ENCODE measurements at regions not wholly inside any gene's neighbourhood (a gene's known extent, or its start where the extent isn't known, plus 50 kb on each side); places are given as distances from the start of the nearest gene placed in this dataset.
"Not testable (repeated sequence)": the region's sequence is repeated elsewhere in the genome, so short reads cannot be mapped to it uniquely, and the experiment has no call there.

DNA sequence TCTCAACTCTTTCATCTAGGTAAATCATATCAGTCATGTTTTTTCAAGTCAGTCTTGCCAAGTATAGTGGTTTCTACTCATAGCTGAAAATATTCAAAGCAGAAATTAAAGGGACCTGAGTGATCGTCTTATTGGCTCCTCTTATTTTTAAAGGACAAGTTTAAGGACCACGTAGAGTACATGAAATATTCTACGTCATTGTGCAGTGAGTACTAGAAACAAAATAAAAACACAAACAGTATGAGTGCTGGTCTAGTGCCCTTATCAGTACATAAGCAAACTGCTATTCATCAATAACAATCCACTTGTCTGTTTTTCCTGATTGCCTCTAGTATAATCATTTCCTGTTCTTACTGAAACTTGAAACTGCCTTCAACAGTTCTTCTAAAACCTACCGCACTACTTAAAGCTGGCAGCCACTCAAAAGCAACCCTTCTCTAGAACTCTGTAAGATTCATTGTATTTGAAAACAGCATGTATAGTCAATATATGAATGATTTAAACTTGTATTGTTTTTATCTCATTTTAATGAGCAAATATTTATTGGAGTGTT lies 853.7 kb downstream of the TAF11L14 start:
- DNase-seq: no peak

DNA sequence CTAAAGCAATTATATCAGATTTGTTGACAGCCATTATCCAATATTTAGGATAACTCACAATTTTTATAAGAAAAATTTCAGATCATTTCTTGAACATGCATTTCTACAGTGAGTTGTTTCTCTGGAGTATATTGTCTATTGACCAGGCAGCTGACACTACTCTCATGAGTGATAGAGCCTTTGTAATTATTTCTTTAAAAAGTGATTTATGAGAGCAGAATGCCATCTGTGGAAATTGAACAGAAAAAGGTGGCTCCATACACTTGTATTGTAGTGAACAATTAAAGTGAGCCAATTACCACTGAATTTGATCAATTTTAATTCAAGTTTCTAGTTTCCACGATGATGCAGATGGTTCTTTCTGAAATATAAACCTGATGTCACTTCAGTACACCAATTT lies 855.4 kb downstream of the TAF11L14 start:
- DNase-seq: no peak

DNA sequence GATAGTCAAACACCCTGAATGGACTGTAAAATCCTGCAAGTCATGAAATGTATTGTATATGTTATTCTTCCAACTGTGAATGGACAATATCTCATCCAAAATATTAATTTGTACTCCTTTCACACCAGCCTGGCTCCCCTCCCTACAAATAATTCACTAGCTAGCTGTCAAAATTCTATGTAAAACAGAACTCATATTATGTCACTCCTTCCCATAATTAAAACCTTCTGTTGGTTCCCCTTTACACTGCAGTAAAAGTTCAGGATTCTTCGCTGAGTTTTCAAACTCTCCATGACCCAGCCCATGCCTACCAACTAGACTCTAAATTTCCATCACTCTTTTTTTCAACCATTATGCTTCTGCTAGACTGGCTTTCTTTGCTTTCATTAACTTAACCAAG lies 857.1 kb downstream of the TAF11L14 start:
- no peak for DNase-seq

DNA sequence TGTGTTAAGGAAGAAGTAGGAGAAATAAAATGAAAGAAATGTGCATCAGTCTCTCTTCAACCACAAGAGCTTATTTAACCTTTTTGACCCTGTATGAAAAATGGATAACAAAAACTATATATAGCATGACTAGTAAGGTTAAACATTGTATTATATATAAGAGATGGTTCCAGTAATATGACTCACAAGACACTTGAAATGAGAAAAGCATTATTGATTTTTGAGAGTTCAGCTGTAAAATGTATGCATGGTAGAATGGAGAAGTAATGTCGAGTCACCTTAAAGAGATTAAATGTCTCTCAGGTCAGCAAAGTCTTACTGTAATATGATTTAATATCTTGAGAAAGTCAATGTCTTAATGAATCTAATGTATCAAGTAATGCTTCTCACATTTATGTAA lies 860.9 kb downstream of the TAF11L14 start:
- no peak for DNase-seq

DNA sequence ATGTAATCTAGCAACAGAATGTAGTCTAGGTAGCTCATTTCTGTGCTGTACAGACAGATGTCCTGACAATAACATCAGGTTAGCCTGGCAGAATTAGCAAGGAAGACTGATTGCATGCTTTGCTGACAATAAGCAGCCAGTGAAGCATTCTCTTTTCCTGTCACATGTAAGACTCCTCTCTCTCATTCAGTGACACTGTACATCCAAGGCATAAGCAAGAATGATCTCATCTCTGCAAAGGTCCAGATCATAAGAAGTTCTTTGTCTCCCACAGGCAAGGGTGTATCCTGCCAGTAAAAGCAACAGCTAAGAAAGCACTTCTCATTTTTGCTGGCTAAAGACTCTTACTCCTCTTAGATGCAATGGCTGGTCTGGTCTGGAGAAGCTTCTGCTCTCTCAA lies 861.8 kb downstream of the TAF11L14 start:
- no peak for DNase-seq

DNA sequence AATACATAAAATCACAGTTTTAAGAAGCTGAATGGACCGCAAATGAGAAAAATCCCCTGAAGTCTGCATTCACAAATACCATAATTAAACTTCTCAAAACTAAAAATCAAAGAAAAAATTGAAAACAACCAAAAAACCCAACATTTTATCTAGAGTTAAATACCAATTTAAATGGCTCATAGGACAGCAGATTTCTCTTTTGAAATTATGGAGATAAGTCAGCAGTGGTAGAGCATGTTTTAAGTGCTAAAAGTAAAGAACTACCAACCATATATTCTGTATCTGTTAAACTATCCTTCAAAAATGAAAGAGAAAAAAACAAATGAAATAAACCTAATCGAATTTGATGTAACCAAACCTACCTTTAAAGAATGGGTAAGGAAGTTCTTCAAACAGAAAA lies 862.8 kb downstream of the TAF11L14 start:
- no peak for DNase-seq

DNA sequence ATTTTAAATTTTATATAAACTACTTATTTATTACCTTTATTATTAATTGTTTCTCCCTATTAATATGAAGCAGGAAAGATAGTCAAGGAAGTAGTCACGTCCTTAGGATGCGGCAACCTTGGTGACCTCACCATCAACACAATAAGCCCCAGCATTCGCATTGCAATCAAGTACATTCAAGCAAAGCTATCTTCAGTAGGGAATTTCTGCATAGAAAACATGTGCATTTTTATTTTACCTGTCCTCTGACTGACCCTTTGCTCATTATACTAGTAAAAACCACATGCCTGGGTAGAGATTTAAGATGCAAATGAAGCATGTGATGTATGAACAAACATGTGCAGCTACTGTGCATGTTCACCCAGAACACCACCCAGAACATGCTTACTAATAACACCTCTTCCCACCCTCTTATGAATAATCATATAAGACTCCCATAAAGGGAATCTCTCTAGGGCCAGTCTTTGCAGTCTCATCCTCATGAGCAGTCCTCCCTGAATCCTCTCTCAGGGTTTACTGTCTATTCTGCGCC lies 869.6 kb downstream of the TAF11L14 start:
- DNase-seq: no peak

DNA sequence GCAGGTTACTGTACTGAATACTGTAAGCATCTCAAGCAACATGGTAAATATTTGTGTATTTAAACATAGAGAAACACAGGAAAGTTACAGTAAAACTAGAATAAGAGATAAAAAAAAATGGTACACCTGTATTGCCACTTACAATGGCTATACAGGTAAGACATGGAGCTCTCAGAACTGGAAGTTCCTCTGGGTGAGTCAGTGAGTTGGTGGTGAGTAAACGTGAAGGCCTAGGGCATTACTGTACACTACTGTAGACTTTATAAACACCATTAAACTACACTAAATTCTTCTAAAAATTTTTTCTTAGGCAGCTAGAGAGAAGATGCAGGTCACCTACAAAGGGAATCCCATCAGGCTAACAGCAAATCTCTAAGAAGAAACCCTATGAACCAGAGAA lies 872.9 kb downstream of the TAF11L14 start:
- no peak for DNase-seq

DNA sequence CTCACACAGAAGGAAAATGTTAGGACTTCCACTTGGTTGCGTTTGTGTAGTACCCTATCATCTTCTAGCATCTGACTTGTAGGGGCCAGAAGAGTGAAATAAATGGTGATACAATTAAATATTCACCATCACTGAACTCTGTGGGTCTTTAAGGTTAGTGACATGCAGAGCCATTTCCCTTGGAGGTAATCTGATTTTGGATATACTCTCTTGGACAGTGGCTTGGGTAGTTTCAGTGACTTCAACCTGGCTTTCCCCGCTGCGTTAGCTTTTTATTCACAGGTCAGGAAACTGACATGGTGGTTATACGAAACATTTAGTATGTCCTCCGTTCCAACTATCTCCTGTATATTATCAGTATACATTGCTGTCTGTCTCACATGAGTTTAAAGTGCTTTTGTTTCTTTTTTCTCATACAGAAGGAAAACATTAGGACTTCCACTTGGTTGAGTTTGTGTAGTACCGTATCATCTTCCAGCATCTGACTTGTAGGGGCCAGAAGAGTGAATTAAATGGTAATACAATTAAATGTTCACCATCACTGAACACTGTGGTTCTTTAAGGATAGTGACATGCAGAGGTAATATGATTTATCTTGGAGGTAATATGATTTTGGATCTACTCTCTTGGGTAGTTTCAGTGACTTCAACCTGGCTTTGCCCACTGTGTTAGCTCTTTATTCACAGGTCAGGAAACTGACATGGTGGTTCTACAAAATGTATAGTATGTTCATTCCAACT lies 883.6 kb downstream of the TAF11L14 start:
- no peak for DNase-seq

DNA sequence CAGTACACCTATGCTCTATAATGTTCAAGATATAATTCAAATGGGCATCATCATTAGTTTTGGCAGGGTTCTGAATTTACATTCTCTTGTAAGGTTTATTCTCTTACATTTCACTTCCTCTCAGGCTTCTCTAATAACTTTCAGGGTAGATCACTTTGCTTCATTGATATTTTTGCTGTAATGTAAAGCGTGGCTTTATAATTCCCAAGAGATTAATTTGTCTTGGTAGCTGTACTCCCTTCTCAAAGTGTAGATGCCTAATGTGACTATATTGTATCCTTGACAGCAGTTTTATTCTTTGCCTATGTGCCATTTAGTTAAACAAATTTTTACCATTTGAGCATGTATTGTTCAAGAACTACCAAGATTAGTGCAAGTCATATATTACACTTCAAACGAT lies 889.1 kb downstream of the TAF11L14 start:
- no peak for DNase-seq

DNA sequence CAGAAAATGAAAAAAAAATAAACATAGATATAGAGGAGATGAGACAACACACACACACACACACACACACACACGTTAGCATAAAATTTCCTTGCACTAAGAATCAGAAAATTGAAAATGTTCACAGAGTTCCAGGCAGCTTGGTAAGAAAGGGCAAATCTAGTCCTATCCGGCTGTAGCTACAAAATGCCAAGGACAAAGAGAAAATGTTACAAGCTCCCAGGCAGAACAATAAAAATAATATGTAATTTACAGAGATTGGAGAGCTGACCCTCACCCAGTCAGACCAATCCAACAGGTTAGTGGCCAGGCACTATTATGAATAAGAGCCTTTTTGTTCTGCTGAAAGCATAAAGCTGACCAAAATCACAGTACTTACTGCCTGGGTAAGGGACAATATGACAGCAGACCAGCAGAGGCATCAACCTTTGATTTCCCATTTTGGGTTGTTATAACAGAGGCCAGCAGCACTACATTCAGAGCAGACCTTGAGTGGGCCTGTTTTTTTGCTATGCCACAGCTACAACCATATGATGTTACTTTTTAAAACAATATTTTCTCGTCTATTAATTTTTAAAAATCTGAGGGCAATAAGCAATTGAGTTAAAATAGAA lies 892.6 kb downstream of the TAF11L14 start:
- DNase-seq: no peak

DNA sequence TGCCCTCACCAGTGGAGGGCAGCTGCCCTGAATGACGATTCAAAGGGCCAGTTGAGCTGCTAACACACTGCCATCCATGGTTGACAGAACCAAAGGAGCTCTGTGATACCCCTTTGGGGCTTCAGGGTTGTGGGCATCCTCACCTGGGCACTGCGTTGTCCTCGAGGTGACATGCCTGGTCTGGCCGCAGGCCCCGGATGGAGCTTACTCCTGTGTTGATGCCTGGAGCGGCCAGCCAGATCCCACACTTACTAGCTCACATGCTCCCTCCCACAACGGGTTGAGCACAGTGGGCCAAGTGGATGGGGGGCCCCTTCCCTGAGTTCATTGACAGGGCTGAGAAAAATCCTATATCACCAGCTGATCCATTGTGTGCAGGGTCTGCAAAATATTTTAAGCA lies 898.9 kb downstream of the TAF11L14 start:
- DNase-seq: no peak

DNA sequence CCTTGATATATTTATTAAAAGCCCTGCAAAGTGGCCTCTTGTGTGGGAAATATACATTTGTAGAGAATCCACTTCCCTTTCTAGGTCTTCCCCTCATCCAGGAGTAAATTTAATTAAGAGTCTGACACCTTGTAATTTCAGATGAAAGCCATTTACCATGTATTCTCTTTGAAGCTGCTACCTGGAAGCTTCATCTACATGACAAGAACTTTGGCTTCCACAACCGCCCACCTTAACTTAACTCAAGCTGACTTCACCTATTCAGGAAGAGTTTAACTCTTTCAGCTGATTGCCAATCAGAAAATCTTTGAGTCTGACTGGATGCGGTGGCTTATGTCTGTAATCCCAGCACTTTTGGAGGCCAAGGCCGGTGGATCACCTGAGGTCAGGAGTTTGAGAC lies 899.9 kb downstream of the TAF11L14 start:
- no peak for DNase-seq

DNA sequence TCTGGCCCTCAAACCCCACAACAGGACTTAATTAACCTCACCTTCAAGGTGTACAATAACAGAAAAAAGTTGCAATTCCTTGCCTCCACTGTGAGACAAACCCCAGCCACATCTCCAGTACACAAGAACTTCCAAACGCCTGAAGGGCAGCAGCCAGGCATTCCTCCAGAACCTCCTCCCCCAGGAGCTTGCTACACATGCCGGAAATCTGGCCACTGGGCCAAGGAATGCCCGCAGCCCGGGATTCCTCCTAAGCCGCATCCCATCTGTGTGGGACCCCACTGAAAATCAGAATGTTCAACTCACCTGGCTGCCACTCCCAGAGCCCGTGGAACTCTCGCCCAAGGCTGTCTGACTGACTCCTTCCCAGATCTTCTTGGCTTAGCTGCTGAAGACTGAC lies 901.5 kb downstream of the TAF11L14 start:
- not testable (repeated sequence) for DNase-seq

DNA sequence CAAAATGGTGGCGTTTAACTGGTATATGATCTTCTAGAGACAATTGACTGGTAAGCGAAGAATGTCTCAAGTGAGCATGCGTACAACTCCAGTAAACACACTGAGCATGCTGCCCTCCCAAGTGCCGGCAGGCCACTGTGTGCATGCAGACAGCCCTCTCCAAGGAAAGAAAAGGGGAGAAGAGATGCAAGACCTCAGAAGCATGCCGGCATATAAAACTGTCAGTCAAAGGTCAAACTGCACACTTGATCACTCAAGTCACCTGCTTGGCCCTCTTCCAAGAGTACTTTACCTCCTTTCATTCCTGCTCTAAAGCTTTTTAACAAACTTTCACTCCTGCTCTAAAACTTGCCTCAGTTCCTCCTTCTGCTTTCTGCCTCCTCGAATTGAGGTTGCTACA lies 910.2 kb downstream of the TAF11L14 start:
- DNase-seq: no peak

DNA sequence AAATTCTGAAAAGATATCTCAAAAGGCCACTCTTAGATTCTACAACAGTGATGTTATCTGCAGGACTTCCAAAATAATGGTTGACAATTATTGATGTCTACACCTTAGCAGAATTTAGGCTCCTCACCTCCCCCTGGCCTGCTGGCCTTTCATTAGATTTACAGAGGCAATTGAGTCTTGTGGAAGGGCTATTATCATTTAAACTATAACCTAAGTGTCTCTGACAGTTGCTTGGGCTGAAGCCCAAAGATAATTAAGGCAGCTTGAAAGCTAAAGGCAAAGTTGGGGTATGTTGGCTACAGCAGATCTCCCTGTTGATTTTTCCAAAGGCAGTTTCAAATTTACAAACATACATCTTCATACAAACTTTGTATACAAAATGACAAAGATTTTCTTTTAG lies 912.3 kb downstream of the TAF11L14 start:
- DNase-seq: no peak

DNA sequence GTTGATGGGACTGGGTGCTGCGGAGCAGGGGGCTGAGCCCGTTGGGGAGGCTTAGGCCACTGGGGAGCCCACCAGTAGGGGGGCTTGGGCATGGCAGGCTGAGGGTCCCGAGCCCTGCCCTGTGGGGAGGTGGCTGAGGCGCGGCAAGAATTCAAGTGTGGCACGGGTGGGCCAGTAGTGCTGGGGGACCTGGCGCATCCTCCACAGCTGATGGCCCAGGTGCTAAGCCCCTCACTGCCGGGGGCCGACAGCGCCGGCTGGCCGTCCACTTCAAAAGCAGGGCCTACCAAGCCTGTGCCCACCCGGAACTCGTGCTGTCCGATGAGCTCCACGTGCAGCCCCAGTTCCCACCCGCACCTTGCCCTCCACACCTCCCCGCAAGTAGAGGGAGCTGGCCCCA lies 917.5 kb downstream of the TAF11L14 start:
- no peak for DNase-seq

DNA sequence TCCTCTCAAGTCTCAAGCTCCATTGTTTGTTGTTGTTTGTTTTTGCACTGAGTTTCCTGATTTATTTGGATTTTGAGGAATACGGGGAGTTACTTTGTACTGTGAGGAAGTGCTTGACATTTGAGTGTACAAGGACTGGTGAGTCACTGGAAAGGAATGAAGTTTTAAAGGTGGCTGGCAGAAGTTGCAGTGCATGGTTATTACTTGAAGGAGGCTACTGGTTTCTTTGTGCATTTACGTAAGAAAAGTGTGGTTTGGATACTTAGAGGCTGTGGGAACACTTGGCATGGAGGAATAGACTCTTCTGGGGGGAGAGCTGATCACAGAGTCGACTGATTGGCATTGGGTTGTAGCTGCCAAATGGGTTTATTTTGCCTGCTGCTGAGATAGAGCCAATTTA lies 919.0 kb downstream of the TAF11L14 start:
- DNase-seq: no peak

DNA sequence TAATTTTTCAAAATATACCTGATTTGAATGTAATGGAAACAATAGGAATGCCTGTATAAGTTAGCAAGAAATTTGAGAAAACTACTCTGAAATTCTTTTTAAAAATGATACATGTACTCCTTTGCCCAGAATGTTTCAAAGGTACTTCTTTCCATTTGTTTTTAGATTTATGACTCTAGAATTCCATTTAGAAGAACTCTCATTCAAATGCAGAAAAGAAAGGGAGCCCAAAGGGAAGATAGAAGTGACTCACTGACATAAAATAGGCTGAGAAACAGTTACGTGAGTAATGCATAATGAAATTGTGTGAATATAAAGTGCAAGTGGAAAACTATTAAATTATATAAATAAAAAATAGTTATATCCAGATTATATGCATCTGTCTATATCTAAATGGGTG lies 926.3 kb downstream of the TAF11L14 start:
- no peak for DNase-seq

DNA sequence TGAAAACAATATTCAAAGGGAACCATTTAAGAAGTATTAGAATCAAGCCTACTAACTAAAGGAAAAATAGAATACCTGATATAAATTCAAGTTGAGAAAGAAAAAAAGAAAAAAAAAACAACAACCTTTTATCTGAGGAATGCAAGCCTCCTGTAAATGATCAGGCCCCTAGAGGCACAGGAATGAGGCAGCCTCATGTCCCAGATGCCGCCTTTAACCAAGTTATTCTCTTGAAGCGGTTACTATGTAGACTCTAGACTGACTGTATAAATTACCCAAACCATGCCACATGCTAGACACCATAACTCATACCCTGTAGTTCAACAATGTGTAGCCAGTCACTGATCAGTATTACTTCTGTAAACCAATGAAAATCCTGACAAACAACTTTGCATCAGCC lies 929.6 kb downstream of the TAF11L14 start:
- no peak for DNase-seq

DNA sequence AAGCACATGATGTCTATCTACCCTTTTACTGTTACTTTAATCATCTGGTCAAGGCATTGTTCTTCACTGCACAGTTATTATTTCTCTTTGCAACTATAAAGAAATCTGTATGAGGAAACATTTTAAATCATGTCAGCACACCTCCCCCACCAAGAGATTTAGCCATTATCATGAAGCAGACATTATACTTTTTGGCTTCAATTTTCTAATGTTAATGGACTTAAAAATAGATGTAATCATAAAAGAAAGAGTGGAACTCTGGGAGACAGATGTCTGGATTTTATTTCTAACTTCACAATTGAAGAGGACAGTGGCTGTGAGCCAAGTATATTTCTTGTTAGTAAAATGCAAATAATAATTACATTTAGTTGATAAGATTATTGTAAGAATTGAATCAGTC lies 932.4 kb downstream of the TAF11L14 start:
- no peak for DNase-seq

DNA sequence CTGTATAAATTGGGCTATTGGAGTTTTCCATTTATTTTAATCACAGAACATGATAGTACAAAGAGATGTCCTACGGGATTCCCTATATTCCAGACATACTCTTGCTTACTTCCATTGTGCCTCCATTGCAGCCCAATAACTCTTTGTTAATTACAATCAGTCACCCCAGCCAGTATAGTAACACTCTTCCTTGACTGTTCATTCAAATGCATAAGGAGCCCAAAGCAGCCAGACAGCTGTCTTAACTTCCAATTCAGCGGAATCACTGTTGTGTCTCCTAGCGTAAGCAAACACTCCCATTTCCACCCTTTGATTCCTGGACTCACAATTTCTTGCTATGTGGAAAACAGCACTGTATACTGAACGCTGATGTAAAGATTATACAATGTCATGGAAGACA lies 942.3 kb downstream of the TAF11L14 start:
- DNase-seq: no peak

DNA sequence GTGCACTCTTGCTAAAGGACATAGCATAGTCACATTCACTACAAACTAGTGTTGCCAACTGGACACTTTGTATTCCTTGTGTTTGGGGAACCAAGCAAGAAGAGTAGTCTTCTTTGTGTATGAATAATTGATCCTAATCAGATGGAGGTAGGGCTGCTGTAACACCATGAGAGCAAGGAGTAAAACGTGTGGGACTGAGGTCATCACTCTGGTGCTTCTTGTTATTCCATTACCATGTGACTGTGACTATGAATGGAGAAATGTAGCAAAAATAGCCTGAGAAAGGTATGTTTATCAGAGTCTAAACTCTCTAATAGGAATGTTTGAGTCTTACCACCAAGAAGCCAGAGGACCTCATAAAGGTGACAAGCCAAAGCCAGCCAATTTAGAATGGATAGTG lies 966.9 kb downstream of the TAF11L14 start:
- DNase-seq: no peak

DNA sequence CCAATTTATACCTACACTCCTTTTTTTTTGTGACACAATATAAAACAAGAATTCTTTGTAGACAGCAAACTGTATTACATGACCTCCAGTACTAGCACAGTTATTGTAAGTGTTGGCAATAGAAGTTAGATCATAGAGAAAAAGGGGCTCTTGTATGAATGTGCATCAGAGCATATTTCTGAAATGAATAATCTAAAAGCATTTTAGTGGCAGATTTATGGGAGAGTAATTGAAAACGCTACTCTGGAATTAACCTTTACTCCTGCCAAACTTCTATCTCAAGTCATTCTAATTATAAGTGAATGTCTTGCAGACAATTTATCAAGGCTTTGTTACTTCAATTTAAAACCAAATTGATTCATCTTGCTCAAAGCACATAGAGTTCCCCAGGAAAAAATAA lies 968.1 kb downstream of the TAF11L14 start:
- DNase-seq: no peak

DNA sequence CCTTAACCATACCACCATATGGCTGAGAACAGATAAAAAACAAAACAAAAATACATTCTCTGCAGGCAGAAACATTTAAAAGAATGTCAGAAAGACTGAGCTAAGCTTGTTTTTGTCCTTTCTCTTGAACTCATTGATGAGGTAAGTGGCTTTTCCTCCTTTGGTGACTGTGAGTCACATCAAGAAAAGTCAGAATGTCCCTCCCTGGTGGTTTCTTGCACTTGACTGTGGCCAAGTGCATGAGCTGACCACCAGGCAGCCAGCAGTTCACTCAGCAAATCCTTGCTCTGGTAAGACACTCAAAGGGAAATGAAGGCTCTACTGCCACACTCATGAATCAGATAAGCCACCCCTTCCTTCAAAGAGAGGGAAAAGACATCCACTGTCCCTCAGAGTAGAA lies 970.9 kb downstream of the TAF11L14 start:
- DNase-seq: no peak
